ENCODE measurements at regions not wholly inside any gene's neighbourhood (a gene's known extent, or its start where the extent isn't known, plus 50 kb on each side); places are given as distances from the start of the nearest gene placed in this dataset.

- no peak for TF ChIP-seq RAD21 (IDR thresholded peaks at IDR 0.05; ENCODE audit: low read depth)
- no peak for TF ChIP-seq NFIC (IDR thresholded peaks at IDR 0.05)
- TF ChIP-seq FOXM1 (IDR thresholded peaks at IDR 0.05; ENCODE audit: borderline replicate concordance, low read depth) = no peak
These were observed 60.7 kb upstream of the BLTP1 start for GRCh38 chr4:122091397-122091796.

All from Ishikawa (cell line).